Fibroblast of skin of right biceps (primary cell): ENCODE measurements at regions not wholly inside any gene's neighbourhood (a gene's known extent, or its start where the extent isn't known, plus 50 kb on each side); places are given as distances from the start of the nearest gene placed in this dataset.
"Not testable (repeated sequence)": the region's sequence is repeated elsewhere in the genome, so short reads cannot be mapped to it uniquely, and the experiment has no call there.

Experiments
- DNase-seq: peaks from one replicate; pipeline ENCODE4 v3.0.0-alpha.2; 2013

DNA sequence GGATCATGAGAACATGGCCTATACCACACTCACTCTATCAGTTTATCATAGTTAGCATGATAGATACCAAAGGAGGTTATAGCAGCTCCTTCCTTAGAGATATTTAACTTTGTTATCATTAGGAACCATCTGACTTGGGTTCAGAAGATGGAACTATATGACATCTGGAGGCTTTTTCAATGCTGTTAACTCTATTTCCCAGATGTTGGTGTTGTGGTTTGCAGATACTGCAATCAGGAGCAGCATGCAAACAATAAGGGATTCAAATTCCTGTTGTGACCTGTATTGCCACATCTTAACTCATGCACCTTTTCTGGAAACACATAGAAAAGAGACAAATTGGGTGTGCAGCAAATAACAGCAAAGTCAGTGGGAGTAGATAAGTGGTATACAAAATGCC is 201.7 kb downstream of the NNT start:
- no peak for DNase-seq

DNA sequence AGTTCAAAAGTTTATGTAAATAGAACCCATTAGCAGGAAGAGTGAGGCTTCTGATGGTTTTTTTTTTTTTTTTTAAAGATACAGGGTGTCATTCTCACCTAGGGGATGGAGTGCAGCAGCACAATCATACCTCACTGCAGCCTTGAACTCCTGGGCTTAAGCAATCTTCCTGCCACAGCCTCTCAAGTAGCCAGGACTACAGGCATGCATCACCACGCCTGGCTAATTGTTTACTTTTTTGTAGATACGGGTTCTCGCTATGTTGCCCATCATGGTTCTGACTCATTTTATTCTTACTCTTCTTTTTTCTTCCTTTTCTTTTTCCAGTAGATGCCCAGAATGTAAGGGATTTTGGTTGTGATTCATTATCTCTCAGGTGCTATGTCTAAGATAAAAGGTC is 201.1 kb downstream of the NNT start:
- no peak for DNase-seq

DNA sequence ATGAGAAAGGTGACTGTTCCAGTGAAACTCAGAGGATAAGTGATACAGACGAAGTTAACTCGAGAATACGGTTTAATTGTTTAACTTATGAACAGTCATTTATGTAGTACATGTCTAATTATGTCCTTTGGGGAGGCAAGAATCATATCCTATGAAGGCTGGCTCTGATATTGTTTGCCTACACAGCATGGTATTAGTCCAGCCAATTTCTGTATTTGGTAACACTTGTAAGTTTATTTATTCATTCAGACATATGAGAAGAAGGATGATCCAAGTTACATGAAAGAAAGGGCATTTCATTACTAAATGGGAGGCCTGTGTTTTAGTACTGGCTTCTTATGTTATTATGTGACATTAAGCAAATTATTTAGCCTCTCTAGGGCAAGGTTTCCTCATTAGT is 199.7 kb downstream of the NNT start:
- DNase-seq: no peak

- peak; percentile 68 for DNase-seq
These were observed 199.1 kb downstream of the NNT start for GRCh38 chr5:43802119-43802518.

DNA sequence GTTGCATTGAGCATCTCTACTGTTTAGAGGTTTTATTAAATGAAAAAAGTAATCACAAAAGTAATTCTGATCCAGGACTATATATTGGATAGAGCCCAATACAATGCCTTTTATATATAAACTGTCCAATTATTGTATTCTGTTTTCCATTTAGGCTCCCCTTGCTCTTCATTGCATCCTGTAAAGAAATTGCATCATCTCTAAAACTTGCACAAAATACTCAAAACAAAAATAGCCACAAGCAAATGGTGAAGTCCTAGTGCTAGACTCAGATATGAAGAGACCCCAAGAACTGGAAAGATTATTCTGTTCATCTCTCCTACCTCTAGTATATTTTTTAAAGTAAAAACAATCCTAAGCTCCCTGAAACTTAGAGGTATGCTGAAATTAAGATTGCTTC is 195.8 kb downstream of the NNT start:
- no peak for DNase-seq

GRCh38 chr5:43791880-43792279 is 188.9 kb downstream of the NNT start:
- not testable (repeated sequence) for DNase-seq

DNA sequence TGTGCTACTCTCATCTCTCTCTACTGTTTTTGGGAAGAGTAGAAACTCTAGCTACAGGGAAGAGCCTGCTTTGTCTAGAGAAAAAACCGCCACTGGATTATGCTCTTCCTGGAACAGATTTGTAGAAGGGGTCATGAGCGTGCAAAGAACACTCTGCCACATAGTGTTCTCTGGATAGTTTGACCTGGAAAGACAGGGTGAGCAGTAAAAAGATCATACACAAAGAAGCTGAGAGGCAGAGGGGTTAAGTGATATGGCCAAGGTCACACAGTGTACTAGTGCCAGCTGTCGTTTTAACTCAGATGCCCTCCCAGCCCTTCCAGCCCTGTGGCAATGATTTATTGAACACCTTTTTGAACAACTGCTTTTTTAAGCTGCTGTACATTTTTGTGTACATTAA is 182.2 kb downstream of the NNT start:
- no peak for DNase-seq

DNA sequence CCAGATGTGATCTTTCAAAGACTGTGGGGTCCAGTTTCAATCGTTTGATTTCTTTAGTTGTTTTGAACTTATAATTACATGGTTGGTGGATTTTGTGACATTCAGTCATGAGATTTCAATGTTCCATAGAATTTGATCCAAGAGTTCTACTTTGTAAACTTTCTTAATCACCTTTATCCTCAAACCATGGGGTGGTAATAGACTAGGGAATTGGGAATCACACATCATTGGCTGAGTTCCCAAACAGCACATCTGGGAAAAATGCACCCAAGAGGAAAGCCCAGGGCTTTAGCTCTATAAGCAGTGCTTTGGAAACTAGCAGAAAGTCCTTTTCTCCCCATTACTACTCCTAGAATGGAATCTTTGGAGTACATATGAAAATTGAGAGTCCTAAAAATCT is 177.6 kb downstream of the NNT start:
- peak; percentile 55 for DNase-seq

- DNase-seq: peak; percentile 6
These were observed 172.0 kb downstream of the NNT start for GRCh38 chr5:43774881-43775399.

- peak; percentile 83 for DNase-seq
These were observed 170.5 kb downstream of the NNT start for GRCh38 chr5:43773478-43773844.

- DNase-seq: peak; percentile 79
These were observed 169.9 kb downstream of the NNT start for GRCh38 chr5:43772764-43773477.

DNA sequence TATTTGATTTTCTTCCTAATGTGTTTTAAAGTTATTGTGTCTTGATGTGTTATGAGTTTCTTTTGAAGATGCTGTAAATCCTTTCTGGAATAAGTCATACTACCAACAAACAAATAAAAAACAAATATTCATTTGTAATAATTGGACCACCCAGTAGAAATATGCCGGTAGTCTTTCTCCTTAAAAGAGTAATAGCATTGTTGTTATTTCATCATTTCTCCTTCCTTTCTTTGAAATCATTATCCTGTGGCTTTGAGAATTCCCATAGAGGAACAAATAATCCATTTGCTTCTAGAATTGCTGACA is 169.4 kb downstream of the NNT start:
- no peak for DNase-seq

DNA sequence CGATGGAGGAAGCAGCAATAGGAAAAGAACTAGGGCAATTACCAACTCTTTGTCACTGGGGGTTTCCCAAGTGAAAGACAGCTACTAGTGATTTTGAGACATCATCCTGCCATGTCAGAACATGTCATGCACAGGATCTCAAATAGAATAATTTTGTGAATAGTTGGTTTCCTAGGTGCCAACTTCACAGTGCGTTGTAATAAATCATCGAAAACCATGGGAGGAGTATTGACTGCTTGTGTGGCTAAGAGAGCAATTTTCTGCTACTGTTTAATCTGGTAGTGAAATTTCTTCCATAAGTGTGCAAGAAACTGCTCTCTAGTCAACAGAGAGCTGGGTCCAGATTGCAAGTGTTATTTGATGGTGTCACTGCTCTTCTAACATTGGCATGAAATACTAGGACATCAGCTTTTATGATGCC is 168.6 kb downstream of the NNT start:
- DNase-seq: no peak

- peak; percentile 85 for DNase-seq
These were observed 166.8 kb downstream of the NNT start for GRCh38 chr5:43769571-43770355.
